ENCODE measurements at regions not wholly inside any gene's neighbourhood (a gene's known extent, or its start where the extent isn't known, plus 50 kb on each side); places are given as distances from the start of the nearest gene placed in this dataset.

GRCh38 chr15:46312133-46312740 is 677.4 kb downstream of the SQOR start:
- intact Hi-C loops (cut with DNase I): no loop called here

GRCh38 chr15:46315434-46315833 is 680.6 kb downstream of the SQOR start:
- WGBS, 2 donors: 42 to 49% methylated on average over 3 of the region's 3 CpGs
- H3K27me3 ChIP-seq: no peaks in the 10 kb centered on the region
- H3K4me3 ChIP-seq: no peak overlapping the region
- TF ChIP-seq CTCF (IDR thresholded peaks at IDR 0.05) (no peak), POLR2A (IDR thresholded peaks at IDR 0.05) (no peak)
- no peaks in the 10 kb centered on the region for H3K9me3 ChIP-seq
- DNase-seq: no peak
- no peak overlapping the region for H3K27ac ChIP-seq
- no peaks in the 10 kb centered on the region for H3K4me1 ChIP-seq
- H3K36me3 ChIP-seq: no peaks in the 10 kb centered on the region
- intact Hi-C loops (cut with DNase I): no loop called here

More at GRCh38 chr15:46312133-46312740, 677.4 kb downstream of the SQOR start:
- Histone ChIP-seq H3K27me3 (no peaks in the 10 kb centered on the region), H3K36me3 (no peaks in the 10 kb centered on the region), H3K9me3 (no peaks in the 10 kb centered on the region), H3K4me1 (no peaks in the 10 kb centered on the region), H3K27ac (no peak overlapping the region), H3K4me3 (no peak overlapping the region)
- no peak for DNase-seq
- WGBS, 2 donors: 9 to 30% methylated on average over 2 of the region's 2 CpGs
- TF ChIP-seq CTCF (IDR thresholded peaks at IDR 0.05) (peak; percentile 23 to 73 (median 61)), POLR2A (IDR thresholded peaks at IDR 0.05) (no peak)

GRCh38 chr15:46316024-46316423 is 681.2 kb downstream of the SQOR start:
- Histone ChIP-seq H3K27me3 (no peaks in the 10 kb centered on the region), H3K36me3 (no peaks in the 10 kb centered on the region), H3K9me3 (no peaks in the 10 kb centered on the region), H3K4me3 (no peak overlapping the region), H3K27ac (no peak overlapping the region), H3K4me1 (no peaks in the 10 kb centered on the region)
- intact Hi-C loops (cut with DNase I): no loop called here
- TF ChIP-seq POLR2A (IDR thresholded peaks at IDR 0.05) (no peak), CTCF (IDR thresholded peaks at IDR 0.05) (no peak)
- WGBS, 2 donors: 72 to 78% methylated on average over 1 of the region's 1 CpG
- DNase-seq: no peak

GRCh38 chr15:46317029-46317428 is 682.2 kb downstream of the SQOR start:
- no peaks in the 10 kb centered on the region for H3K4me1 ChIP-seq
- no peak for DNase-seq
- WGBS, 2 donors: 84 to 90% methylated on average over 2 of the region's 2 CpGs
- H3K27me3 ChIP-seq: no peaks in the 10 kb centered on the region
- intact Hi-C loops (cut with DNase I): no loop called here
- H3K9me3 ChIP-seq: no peaks in the 10 kb centered on the region
- H3K36me3 ChIP-seq: no peaks in the 10 kb centered on the region
- H3K4me3 ChIP-seq: no peak overlapping the region
- no peak for TF ChIP-seq CTCF (IDR thresholded peaks at IDR 0.05)
- no peak for TF ChIP-seq POLR2A (IDR thresholded peaks at IDR 0.05)
- H3K27ac ChIP-seq: no peak overlapping the region

- H3K36me3 ChIP-seq: no peaks in the 10 kb centered on the region
These were observed 687.9 kb downstream of the SQOR start for GRCh38 chr15:46322753-46323152.

More at GRCh38 chr15:46322753-46323152, 687.9 kb downstream of the SQOR start:
- DNase-seq: no peak
- TF ChIP-seq CTCF (IDR thresholded peaks at IDR 0.05) (no peak), POLR2A (IDR thresholded peaks at IDR 0.05) (no peak)
- 68 to 71% methylated on average over 3 of the region's 3 CpGs for WGBS, 2 donors
- Histone ChIP-seq H3K4me1 (no peaks in the 10 kb centered on the region), H3K4me3 (no peak overlapping the region), H3K27ac (no peak overlapping the region), H3K9me3 (no peaks in the 10 kb centered on the region), H3K27me3 (no peaks in the 10 kb centered on the region)
- intact Hi-C loops (cut with DNase I): no loop called here

All from esophagus squamous epithelium (tissue), 5 donors.